Thoracic aorta (tissue), 2 donors: ENCODE measurements at regions not wholly inside any gene's neighbourhood (a gene's known extent, or its start where the extent isn't known, plus 50 kb on each side); places are given as distances from the start of the nearest gene placed in this dataset.
"Not testable (repeated sequence)": the region's sequence is repeated elsewhere in the genome, so short reads cannot be mapped to it uniquely, and the experiment has no call there.

Experiments
- ATAC-seq: fragments of 150-250 bp; one replicate; pipeline ENCODE4 v1.8.0; 2017; ENCODE audit warnings: low read depth; ENCODE audit not compliant: insufficient number of reproducible peaks, low FRiP score
- DNase-seq: peaks from one replicate; pipeline ENCODE4 v3.0.0-alpha.2; 2020; ENCODE audit warnings: low spot score
- H3K27ac ChIP-seq, 2 donors: fragments of 200-600 bp; sonication (generic); 1 replicate in 1 of 2; 2 replicates in 1 of 2; pipeline ENCODE4 v1.5.1; 2016; ENCODE audit warnings: mild to moderate bottlenecking in 2 of 2, moderate library complexity in 2 of 2
- H3K27me3 ChIP-seq: fragments of 200-600 bp; sonication (generic); replicated peaks from 2 replicates; pipeline ENCODE4 v1.6.0; 2016; ENCODE audit warnings: mild to moderate bottlenecking; ENCODE audit not compliant: insufficient read depth
- H3K36me3 ChIP-seq: fragments of 200-600 bp; sonication (generic); one replicate; pipeline ENCODE4 v1.5.1; 2016
- H3K4me1 ChIP-seq, 2 donors: fragments of 200-600 bp; sonication (generic); 1 replicate in 1 of 2; 2 replicates in 1 of 2; pipeline versions ENCODE4 v1.5.1 to v1.6.0; 2016; ENCODE audit warnings: low read depth in 2 of 2, mild to moderate bottlenecking in 1 of 2; ENCODE audit not compliant: control insufficient read depth in 1 of 2
- H3K4me3 ChIP-seq: fragments of 200-600 bp; sonication (generic); 2 replicates; pipeline ENCODE4 v1.5.1; 2016; ENCODE audit warnings: mild to moderate bottlenecking
- H3K9me3 ChIP-seq: fragments of 200-600 bp; sonication (generic); 2 replicates; pipeline ENCODE4 v1.5.1; 2016
- CTCF ChIP-seq: fragments of 200-600 bp; sonication (generic); IDR thresholded peaks from one replicate; pipeline ENCODE4 v1.5.1; 2019; ENCODE audit warnings: antibody characterized with exemption

DNA sequence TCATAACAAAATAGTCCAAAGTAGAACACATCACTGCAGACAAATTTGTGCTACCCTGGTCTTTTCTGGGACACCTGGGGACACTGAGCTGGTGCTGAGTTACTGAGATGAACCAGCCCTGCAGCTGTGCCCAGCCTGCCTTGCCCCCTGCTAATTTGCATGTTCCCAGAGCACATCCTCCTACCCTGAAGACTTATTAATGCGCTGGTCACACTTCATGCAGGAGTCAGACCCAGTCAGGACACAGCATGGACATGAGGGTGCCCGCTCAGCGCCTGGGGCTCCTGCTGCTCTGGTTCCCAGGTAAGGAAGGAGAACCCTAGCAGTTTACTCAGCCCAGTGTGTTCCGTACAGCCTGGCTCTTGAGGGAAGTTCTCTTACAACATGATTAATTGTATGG is 1518.3 kb downstream of the RPIA start:
- H3K27ac ChIP-seq: no peak overlapping the region
- H3K36me3 ChIP-seq: no peaks in the 10 kb centered on the region
- DNase-seq: no peak
- TF ChIP-seq CTCF: no peak
- H3K27me3 ChIP-seq: no peaks in the 10 kb centered on the region
- no peaks in the 10 kb centered on the region for H3K4me1 ChIP-seq
- H3K9me3 ChIP-seq: no peaks in the 10 kb centered on the region
- ATAC-seq: no peak
- no peak overlapping the region for H3K4me3 ChIP-seq

DNA sequence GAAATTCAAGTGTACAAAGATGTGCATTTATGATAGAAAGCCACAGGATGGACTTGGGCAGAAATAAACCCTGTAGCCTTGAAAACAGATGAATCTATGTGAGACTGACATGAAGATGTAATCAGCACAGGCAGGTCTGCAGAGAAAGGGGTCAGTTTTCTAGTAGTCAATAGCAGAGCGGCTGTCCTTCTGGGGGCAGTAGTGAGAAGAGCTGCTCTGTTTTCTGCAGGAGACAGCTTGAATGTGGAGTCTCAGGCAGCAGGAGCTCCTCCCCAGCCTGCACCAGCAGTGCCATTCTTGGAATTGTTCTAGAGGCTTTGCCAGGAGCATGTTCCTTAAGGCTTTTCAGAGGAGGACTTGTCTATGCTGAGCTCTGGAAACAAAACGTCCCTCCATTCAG is 1524.4 kb downstream of the RPIA start:
- not testable (repeated sequence) for DNase-seq, H3K4me3 ChIP-seq, ATAC-seq, H3K27me3 ChIP-seq, H3K36me3 ChIP-seq, H3K9me3 ChIP-seq, H3K27ac ChIP-seq, H3K4me1 ChIP-seq

DNA sequence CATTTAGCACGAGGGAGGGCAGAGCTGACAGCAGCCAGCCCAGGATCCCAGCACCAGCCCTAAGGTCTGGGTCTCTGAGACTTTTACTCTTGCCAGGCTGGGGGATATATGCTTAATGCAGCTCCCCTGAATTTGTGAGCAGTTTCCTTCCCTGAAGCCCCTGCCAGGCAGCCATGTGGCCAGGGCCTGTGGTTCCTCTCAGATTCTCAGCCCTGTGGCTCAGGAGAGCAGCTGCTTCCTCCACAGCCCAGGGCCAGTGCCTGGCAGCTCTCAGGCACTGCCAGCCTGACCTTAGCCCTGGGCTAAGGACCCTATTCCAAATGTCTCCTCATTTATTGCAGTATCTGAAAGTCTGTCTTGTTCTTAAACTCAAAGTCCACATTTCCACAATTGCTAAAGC is 1525.3 kb downstream of the RPIA start:
- not testable (repeated sequence) for H3K9me3 ChIP-seq, H3K4me1 ChIP-seq, ATAC-seq, H3K27me3 ChIP-seq, H3K36me3 ChIP-seq, H3K4me3 ChIP-seq, H3K27ac ChIP-seq, DNase-seq

DNA sequence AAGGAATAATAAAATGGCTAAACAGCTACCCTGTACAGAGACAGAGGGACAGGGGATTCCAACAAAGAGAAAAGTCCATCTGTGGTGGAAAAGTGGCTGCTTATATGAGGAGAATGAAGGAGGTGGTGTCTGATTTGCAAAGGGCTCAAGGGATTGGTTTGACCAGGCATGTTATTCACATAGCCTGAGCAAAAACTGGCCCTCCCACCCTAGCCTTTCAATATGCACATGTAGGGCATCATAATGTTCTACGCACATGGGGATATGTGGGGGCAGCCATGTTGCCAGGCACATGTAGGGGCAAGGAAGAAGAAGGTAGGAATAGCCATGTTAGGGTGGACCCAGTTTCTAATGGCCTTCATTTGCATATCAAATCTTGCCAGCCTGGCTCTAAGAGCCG is 1527.1 kb downstream of the RPIA start:
- not testable (repeated sequence) for ATAC-seq, DNase-seq

DNA sequence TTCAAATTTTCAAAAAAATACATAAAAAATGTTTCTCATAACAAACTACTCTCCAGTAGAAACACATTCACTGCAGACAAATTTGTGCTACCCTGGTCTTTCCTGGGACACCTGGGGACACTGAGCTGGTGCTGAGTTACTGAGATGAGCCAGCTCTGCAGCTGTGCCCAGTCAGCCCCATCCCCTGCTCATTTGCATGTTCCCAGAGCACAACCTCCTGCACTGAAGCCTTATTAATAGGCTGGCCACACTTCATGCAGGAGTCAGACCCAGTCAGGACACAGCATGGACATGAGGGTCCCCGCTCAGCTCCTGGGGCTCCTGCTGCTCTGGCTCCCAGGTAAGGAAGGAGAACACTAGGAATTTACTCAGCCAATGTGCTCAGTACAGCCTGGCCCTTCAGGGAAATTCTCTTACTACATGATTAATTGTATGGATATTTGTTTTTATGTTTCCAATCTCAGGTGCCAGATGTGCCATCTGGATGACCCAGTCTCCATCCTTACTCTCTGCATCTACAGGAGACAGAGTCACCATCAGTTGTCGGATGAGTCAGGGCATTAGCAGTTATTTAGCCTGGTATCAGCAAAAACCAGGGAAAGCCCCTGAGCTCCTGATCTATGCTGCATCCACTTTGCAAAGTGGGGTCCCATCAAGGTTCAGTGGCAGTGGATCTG is 1529.3 kb downstream of the RPIA start:
- not testable (repeated sequence) for H3K27me3 ChIP-seq, H3K4me3 ChIP-seq, ATAC-seq, H3K9me3 ChIP-seq, H3K36me3 ChIP-seq, H3K27ac ChIP-seq, DNase-seq, H3K4me1 ChIP-seq

More for the DNA sequence above, 1527.1 kb downstream of the RPIA start:
- not testable (repeated sequence) for H3K27me3 ChIP-seq, H3K4me3 ChIP-seq, H3K27ac ChIP-seq, H3K4me1 ChIP-seq, H3K36me3 ChIP-seq, H3K9me3 ChIP-seq

DNA sequence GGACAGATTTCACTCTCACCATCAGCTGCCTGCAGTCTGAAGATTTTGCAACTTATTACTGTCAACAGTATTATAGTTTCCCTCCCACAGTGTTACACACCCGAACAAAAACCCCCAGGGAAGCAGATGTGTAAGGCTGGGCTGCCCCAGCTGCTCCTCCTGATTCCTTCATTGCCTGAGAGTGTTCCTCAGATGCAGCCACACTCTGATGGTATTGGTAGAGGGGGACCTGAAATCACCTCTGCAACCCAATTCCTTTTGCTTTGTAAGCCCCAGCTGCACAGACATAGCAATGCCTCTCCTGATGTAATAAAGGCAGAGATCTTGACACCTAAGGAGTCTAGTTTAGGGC is 1529.8 kb downstream of the RPIA start:
- TF ChIP-seq CTCF: no peak
- Histone ChIP-seq H3K4me3 (no peak overlapping the region), H3K9me3 (no peaks in the 10 kb centered on the region), H3K36me3 (no peaks in the 10 kb centered on the region), H3K4me1 (no peaks in the 10 kb centered on the region), H3K27ac (no peak overlapping the region), H3K27me3 (no peaks in the 10 kb centered on the region)
- DNase-seq: no peak
- no peak for ATAC-seq

GRCh38 chr2:90224767-90225166 is 1533.3 kb downstream of the RPIA start:
- H3K4me3 ChIP-seq, H3K4me1 ChIP-seq, H3K27ac ChIP-seq, DNase-seq, H3K36me3 ChIP-seq, ATAC-seq, H3K9me3 ChIP-seq, H3K27me3 ChIP-seq: not testable (repeated sequence)

DNA sequence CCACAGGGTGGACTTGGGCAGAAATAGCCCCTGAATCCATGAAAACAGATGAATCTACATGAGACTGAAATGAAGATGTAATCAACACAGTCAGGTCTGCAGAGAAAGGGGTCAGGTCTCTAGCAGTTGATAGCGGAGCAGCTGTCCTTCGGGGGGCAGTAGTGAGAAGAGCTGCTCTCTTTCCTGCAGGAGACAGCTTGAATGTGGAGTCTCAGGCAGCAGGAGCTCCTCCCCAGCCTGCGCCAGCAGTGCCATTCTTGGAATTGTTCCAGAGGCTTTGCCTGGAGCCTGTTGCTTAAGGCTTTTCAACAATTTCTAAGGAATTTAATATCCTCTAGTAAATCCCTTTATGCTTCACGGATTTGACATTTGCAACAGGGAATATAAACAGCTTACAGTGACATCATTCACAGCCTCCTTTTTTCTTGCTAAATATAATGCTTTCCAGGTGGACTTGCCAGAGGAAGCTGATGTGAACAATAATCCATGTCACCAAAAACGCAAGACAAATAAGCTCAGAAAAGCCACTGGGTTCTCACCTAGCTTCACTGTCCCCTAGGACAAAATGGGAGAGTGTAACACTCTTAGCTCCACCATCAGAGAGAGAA is 1535.1 kb downstream of the RPIA start:
- not testable (repeated sequence) for H3K4me3 ChIP-seq, H3K9me3 ChIP-seq, DNase-seq, H3K27me3 ChIP-seq, H3K27ac ChIP-seq, H3K36me3 ChIP-seq, ATAC-seq, H3K4me1 ChIP-seq

- not testable (repeated sequence) for H3K4me1 ChIP-seq, DNase-seq, H3K36me3 ChIP-seq, ATAC-seq, H3K9me3 ChIP-seq, H3K4me3 ChIP-seq, H3K27me3 ChIP-seq, H3K27ac ChIP-seq
Observed at GRCh38 chr2:90231199-90231598, 1539.7 kb downstream of the RPIA start.

- not testable (repeated sequence) for H3K36me3 ChIP-seq, H3K4me3 ChIP-seq, ATAC-seq, H3K27me3 ChIP-seq, H3K27ac ChIP-seq, DNase-seq, H3K9me3 ChIP-seq, H3K4me1 ChIP-seq
Observed at GRCh38 chr2:90235452-90235851, 1544.0 kb downstream of the RPIA start.
